IgD-negative memory B cell (primary cell): ENCODE measurements at regions not wholly inside any gene's neighbourhood (a gene's known extent, or its start where the extent isn't known, plus 50 kb on each side); places are given as distances from the start of the nearest gene placed in this dataset.

Source experiments
- H3K27ac Mint-ChIP-seq, 3 donors: one replicate each; pipeline ENCODE4 v1.8.0; 2020 to 2022; ENCODE audit warnings: mild to moderate bottlenecking in 3 of 3, mixed read lengths in 3 of 3, moderate library complexity in 1 of 3
- H3K27me3 Mint-ChIP-seq: one replicate; pipeline ENCODE4 v1.8.0; 2021; ENCODE audit warnings: mixed read lengths
- H3K36me3 Mint-ChIP-seq: one replicate; pipeline ENCODE4 v1.8.0; 2020; ENCODE audit warnings: mild to moderate bottlenecking, mixed read lengths
- H3K4me1 Mint-ChIP-seq, 3 donors: one replicate each; pipeline ENCODE4 v1.8.0; 2020 to 2022; ENCODE audit warnings: mixed read lengths in 3 of 3, mild to moderate bottlenecking in 1 of 3
- H3K4me3 Mint-ChIP-seq, 4 donors: one replicate each; pipeline ENCODE4 v1.8.0; 2020 to 2022; ENCODE audit warnings: mild to moderate bottlenecking in 4 of 4, mixed read lengths in 4 of 4, moderate library complexity in 3 of 4
- H3K9me3 Mint-ChIP-seq, 3 donors: one replicate each; pipeline ENCODE4 v1.8.0; 2020 to 2021; ENCODE audit warnings: mixed read lengths in 3 of 3, mild to moderate bottlenecking in 1 of 3

DNA sequence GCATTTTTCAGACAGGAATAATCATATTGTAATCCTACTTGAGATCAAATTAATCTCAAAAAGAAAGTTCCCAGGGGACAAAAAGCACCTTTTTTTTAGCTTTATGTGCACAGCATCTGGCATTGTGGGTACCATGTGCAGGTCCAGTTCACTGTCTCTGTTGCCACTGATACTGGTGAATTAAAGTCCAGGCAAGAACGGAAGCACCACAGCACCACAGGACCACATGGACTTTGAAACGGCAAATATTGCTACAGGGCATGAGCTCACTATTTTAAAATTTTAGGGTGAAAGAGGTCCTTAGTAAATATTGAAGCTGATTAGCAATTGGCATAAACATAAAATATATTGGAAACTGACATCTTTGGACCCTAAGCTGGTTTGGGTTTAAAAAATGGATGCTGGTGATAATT is 709.0 kb downstream of the EPM2A start:
- H3K4me3 Mint-ChIP-seq: no peak overlapping the region
- no peaks in the 10 kb centered on the region for H3K4me1 Mint-ChIP-seq
- no peak overlapping the region for H3K27ac Mint-ChIP-seq
- H3K9me3 Mint-ChIP-seq: no peaks in the 10 kb centered on the region
- H3K27me3 Mint-ChIP-seq: peaks cover 11% of the 10 kb centered on the region
- peaks cover 1% of the 10 kb centered on the region for H3K36me3 Mint-ChIP-seq

DNA sequence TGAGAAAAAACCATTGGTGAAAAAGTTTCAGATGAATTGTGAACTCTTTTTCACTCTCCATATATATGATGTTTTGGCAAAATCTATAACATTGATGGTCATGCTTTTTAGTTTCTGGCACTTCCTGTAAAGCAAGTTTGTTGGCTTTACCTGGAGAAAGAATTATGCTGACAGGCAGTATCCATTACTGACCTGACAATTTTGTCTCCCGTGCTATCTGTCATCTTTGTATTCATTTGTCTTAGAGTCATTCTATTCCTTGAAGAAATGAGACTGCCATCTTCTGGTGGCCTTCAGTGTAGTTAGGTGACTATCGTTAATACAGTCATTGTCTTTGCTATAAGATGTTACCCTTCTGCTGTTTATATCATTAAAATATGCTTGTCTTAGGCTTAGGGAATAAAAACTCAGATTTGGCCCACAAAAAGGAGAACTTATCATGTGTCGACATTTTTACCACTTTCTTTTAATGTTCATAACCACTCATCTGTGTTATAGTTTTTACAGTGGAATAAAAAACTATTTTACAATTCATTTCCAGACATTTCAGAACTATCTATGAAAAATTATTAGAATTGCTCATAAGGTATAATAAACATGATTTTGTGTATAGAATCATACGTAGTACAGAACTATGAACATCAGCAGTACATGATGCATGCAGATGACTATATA is 707.0 kb downstream of the EPM2A start:
- Mint-ChIP-seq H3K9me3 (no peaks in the 10 kb centered on the region), H3K27ac (no peak overlapping the region), H3K27me3 (peaks cover 8% of the 10 kb centered on the region), H3K4me1 (peaks cover 0 to 2% (median 0%) of the 10 kb centered on the region in 3 donors), H3K4me3 (no peak overlapping the region), H3K36me3 (peaks cover 1% of the 10 kb centered on the region)

DNA sequence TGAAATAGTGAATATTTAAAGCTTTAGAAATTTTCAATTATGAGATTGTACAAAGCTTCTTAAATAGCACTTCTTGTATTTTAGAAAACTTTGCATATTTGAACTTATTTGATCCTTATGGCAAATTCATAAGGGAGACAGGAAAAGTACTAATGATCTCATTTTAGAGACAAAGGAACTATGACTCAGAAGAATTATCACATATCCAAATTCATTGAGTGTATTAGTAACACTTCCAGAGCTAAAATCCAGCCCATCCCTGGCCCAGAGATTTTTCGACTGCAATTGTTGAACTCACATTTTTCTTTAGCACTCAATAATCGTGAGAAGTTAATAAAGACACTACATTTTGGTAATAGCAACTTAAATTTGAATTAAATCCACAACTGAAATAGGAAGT is 704.3 kb downstream of the EPM2A start:
- no peaks in the 10 kb centered on the region for H3K36me3 Mint-ChIP-seq
- peaks cover 6% of the 10 kb centered on the region for H3K27me3 Mint-ChIP-seq
- no peaks in the 10 kb centered on the region for H3K9me3 Mint-ChIP-seq
- peaks cover 0 to 2% (median 0%) of the 10 kb centered on the region in 3 donors for H3K4me1 Mint-ChIP-seq
- H3K4me3 Mint-ChIP-seq: no peak overlapping the region
- H3K27ac Mint-ChIP-seq: no peak overlapping the region

DNA sequence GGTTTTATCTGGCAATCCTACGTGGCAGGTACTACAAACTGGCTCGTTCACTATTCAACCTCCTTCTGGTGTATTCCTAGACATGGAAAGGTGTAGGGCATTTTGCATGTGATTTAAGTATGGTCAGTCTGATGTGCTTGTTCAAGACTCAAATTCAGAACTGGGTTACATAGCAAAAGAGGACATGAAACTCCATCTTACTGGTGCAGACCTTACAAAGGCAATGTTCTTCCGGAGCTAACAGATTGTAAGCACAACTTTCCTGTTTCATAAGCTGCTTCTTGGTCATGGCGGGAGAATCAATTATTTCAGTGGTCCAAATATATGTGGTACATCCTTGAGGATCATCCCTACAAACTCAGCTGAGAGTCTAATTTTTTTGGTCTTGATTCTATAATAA is 703.4 kb downstream of the EPM2A start:
- no peak overlapping the region for H3K4me3 Mint-ChIP-seq
- H3K36me3 Mint-ChIP-seq: no peaks in the 10 kb centered on the region
- H3K27ac Mint-ChIP-seq: no peak overlapping the region
- peaks cover 0 to 2% (median 0%) of the 10 kb centered on the region in 3 donors for H3K4me1 Mint-ChIP-seq
- no peaks in the 10 kb centered on the region for H3K9me3 Mint-ChIP-seq
- peaks cover 5% of the 10 kb centered on the region for H3K27me3 Mint-ChIP-seq

DNA sequence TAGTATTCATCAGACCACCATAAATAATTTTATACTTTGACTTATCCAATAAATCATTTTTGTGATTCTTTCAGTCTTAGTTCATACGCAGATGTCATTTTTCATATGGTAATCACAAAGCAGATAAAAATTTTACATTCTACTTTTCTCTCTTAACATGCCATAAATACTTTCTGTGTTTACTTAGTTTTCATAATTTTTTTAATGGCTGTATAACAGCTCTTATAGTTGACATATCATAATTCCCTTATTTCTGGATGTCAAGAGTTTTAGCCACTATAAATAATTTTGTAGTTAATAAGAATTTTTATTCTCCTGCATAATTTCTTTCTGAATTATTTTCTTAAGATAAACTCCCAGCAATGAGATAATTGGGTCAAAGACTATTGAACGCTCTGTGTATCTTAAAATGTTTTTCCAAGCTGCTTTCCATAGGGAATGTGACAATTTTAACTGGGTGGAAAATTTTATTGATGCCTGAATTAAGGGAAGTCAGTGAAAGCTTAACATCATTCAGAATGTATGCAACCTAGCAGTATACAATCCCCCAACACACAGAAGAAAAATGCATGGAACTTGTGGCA is 702.7 kb downstream of the EPM2A start:
- no peak overlapping the region for H3K27ac Mint-ChIP-seq
- peaks cover 0 to 2% (median 0%) of the 10 kb centered on the region in 3 donors for H3K4me1 Mint-ChIP-seq
- H3K9me3 Mint-ChIP-seq: no peaks in the 10 kb centered on the region
- no peaks in the 10 kb centered on the region for H3K36me3 Mint-ChIP-seq
- H3K27me3 Mint-ChIP-seq: peaks cover 5% of the 10 kb centered on the region
- H3K4me3 Mint-ChIP-seq: no peak overlapping the region

DNA sequence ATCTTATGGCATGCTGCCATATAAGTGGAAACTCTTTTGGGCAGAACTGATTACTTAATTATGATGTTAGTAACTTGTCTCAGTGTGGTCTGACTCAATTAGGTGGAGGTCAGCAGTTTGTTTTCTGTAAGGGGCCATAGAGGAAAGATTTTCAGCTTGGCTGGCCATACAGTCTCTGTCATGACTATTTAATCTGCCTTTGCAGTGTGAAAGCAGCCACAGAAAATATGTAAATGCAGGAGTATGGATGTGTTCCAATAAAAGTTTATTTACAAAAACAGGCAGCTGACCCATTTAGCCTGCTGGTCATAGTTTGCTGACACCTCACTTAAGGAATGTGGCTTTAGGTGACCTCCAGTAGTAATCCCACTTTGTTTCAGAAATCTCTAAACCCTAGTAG is 700.7 kb downstream of the EPM2A start:
- no peak overlapping the region for H3K4me3 Mint-ChIP-seq
- peaks cover 1% of the 10 kb centered on the region for H3K27me3 Mint-ChIP-seq
- H3K27ac Mint-ChIP-seq: no peak overlapping the region
- H3K4me1 Mint-ChIP-seq: peaks cover 0 to 2% (median 0%) of the 10 kb centered on the region in 3 donors
- H3K36me3 Mint-ChIP-seq: no peaks in the 10 kb centered on the region
- no peaks in the 10 kb centered on the region for H3K9me3 Mint-ChIP-seq

DNA sequence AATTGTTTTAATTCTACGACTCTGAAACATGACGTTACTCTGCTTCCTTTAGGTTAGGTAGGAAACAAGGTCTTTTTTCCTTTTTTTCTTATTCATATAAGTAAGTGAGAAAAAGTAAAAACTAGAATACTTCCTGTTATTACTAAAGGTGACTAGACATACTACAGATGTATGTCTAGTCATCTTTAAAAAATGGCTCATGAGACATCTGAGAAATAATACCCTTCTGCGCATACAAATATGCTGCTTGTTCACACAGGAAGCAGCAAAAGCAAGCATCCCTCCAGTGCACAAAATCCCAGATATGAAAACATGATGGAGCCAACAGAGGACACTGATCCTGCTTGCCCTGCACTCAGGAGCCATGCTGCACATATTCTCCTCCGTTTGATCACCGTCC is 699.1 kb downstream of the EPM2A start:
- Mint-ChIP-seq H3K27me3 (peaks cover 1% of the 10 kb centered on the region), H3K4me3 (no peak overlapping the region), H3K27ac (no peak overlapping the region), H3K4me1 (peaks cover 0 to 2% (median 0%) of the 10 kb centered on the region in 3 donors), H3K9me3 (no peaks in the 10 kb centered on the region), H3K36me3 (no peaks in the 10 kb centered on the region)

DNA sequence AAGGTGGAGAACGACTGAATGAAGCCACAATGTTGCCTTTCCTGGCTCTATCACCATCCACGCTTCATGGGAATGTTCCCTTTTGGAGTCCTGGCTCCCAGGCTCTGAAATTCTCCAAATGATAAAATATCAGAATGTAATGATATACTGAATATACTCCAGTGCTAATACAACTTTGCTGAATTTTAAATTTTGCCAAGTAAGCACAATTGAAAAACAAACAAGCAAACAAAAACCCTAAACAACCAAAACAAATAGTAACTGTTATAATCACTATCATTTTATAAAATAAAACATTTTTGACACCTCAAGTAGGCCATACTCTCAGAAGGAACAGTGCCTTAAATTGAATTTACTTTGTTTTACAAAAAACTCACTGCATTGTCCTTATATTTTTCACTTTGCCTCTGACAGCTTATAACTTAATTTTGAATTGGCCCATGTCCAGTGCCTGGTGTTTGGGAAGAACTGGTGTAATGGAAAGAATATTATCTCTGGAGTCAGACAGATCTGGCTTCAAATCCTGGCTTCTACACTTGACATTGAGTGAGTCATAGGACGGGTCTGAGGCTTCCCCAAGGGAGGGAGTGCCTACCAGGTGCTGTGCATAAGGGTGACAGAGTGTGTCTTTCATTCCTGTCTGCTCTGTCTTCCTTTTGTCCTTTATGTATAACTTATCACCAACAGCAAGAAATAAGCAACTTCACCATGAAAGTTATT is 698.3 kb downstream of the EPM2A start:
- Mint-ChIP-seq H3K27me3 (peaks cover 1% of the 10 kb centered on the region), H3K4me3 (no peak overlapping the region), H3K36me3 (no peaks in the 10 kb centered on the region), H3K9me3 (no peaks in the 10 kb centered on the region), H3K4me1 (peaks cover 0 to 1% (median 0%) of the 10 kb centered on the region in 3 donors), H3K27ac (no peak overlapping the region)

DNA sequence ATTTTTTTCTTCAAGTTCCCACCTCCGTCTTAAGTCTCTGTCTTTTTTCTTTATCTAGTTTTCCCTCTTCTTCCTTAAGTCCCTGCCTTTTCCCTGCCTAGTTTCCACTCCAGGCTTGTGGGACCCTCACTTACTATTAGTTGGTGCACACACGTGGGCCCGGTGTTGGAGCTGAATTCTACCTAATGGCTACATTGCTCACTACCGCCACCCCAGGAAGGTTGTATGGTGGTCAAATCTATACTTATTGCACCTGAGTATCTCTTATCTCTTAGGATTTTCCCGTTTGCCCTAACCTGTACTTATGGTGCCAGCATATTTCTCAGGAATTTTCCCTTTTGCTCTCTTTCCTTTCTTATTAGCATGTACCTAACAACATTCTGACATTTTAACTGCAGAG is 692.8 kb downstream of the EPM2A start:
- no peak overlapping the region for H3K4me3 Mint-ChIP-seq
- H3K36me3 Mint-ChIP-seq: no peaks in the 10 kb centered on the region
- H3K4me1 Mint-ChIP-seq: no peaks in the 10 kb centered on the region
- H3K9me3 Mint-ChIP-seq: peaks cover 0 to 3% (median 0%) of the 10 kb centered on the region in 3 donors
- H3K27me3 Mint-ChIP-seq: peaks cover 4% of the 10 kb centered on the region
- H3K27ac Mint-ChIP-seq: no peak overlapping the region

DNA sequence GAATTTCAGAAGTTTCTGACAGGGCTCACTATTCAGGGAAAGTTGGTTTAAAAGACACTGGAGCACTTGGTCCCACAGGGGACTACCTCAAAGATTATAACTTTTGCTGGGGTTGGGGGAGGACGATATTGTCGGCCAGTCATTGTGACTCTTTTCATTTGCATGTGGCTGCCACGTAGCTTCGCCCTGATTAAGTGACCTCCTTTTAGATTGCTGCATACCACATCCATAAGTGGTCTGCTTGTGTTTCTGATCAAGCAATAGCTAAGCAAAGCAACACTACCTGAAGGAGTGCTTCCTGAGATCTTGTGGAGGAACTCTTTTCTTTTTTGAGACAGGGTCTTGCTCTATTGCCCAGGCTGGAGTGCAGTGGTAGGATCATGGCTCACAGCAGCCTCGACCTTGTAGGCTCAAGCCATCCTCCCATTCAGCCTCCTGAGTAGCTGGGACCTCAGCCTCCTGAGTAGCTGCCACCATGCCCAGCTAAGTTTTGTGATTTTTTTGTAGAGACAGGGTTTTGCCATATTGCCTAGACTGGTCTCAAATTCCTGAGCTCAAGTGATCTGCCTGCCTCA is 691.3 kb downstream of the EPM2A start:
- no peak overlapping the region for H3K27ac Mint-ChIP-seq
- H3K4me1 Mint-ChIP-seq: no peaks in the 10 kb centered on the region
- no peaks in the 10 kb centered on the region for H3K36me3 Mint-ChIP-seq

DNA sequence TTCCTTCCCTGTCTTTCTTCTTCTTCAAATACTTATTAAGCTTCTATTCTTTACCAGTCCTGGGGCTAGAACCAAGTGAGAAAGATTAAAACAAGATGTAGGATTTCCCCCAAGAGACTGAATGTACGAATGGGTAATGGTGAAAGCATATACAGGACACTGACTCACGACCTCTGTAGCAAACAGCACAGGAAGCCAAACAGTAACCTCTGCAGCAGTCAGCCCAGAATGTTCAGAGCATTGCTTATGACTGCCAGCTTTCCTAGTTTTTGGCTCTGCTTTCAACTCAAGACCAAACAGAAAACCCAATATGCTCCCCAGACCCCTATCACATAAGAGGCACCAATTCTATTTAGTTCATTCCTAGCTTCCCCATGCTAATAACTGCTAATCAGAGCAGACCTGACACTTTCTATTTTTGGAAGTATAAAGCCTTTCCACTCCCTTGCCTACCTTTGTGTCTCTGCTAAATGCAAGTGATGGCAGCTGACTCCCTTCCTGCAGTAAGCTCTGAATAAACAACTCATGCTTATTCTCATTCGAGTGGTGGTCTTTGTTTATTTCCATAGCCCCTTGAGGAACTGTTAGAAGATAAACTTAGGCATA is 690.6 kb downstream of the EPM2A start:
- peaks cover 4% of the 10 kb centered on the region for H3K27me3 Mint-ChIP-seq
- H3K4me3 Mint-ChIP-seq: no peak overlapping the region
- peaks cover 0 to 3% (median 0%) of the 10 kb centered on the region in 3 donors for H3K9me3 Mint-ChIP-seq
- no peaks in the 10 kb centered on the region for H3K4me1 Mint-ChIP-seq
- H3K36me3 Mint-ChIP-seq: no peaks in the 10 kb centered on the region
- H3K27ac Mint-ChIP-seq: no peak overlapping the region

More for the DNA sequence above, 691.3 kb downstream of the EPM2A start:
- peaks cover 4% of the 10 kb centered on the region for H3K27me3 Mint-ChIP-seq
- H3K4me3 Mint-ChIP-seq: no peak overlapping the region
- H3K9me3 Mint-ChIP-seq: peaks cover 0 to 3% (median 0%) of the 10 kb centered on the region in 3 donors

DNA sequence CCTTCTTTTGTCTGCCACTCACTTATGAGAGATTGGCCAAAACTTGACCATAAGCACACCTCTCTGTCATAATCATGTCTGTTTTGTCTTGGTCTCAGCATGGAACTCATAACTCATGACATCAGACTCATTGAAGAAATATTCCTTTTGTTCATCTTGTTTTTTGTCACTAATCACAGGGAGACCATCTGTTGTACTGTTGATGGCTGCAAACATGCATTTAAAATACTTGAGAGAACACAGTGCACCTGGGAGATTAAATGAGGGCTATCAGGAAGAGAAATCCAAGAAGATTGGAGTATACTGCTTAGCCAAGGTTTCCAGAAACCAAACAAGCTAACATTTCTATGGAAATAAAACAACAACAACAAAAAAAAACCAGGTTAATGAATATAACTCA is 689.7 kb downstream of the EPM2A start:
- Mint-ChIP-seq H3K4me3 (no peak overlapping the region), H3K4me1 (no peaks in the 10 kb centered on the region)

DNA sequence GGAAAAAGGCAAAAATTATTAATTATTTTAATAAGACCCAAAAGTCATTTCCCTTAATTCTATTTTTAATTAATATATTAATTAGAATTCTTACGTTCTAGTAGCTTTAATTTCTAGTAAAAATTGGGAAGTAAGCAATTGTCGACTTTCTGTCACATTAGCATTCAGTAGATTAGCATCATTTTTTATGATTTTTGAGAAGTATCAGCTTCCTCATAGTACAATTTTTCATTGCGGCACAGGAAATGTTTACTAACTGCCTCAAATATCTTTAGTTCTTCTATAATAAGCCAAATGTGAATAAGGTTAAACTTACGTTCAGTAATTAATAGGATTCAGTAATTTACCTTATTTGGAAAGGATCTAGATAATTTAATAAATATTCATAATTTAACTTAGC is 687.4 kb downstream of the EPM2A start:
- H3K27ac Mint-ChIP-seq: no peak overlapping the region
- H3K27me3 Mint-ChIP-seq: peaks cover 4% of the 10 kb centered on the region
- H3K36me3 Mint-ChIP-seq: no peaks in the 10 kb centered on the region
- peaks cover 0 to 2% (median 0%) of the 10 kb centered on the region in 3 donors for H3K9me3 Mint-ChIP-seq
- no peak overlapping the region for H3K4me3 Mint-ChIP-seq
- no peaks in the 10 kb centered on the region for H3K4me1 Mint-ChIP-seq

More for the DNA sequence above, 689.7 kb downstream of the EPM2A start:
- Mint-ChIP-seq H3K27ac (no peak overlapping the region), H3K9me3 (peaks cover 0 to 3% (median 0%) of the 10 kb centered on the region in 3 donors), H3K36me3 (no peaks in the 10 kb centered on the region), H3K27me3 (peaks cover 4% of the 10 kb centered on the region)

DNA sequence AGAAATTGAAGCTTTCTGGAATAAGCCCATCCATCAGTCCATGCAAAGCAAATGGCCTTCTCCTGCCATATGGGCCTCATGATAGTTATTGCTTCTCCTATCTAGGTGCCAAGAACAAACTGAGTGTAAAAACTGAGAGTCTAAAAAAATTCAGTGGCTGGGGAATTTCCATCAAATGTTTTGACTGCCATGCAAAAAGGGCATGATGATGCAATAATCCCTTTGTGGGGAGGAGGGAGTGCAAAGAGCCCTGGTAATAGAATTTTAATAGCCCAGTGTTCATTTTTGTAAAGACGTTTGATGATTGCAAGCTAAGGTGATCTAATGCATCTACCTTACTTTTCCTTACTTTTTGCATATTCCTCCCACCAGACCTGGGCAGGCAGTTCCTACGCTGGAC is 683.7 kb downstream of the EPM2A start:
- H3K27me3 Mint-ChIP-seq: no peaks in the 10 kb centered on the region
- H3K9me3 Mint-ChIP-seq: no peaks in the 10 kb centered on the region
- no peaks in the 10 kb centered on the region for H3K4me1 Mint-ChIP-seq
- no peaks in the 10 kb centered on the region for H3K36me3 Mint-ChIP-seq
- no peak overlapping the region for H3K4me3 Mint-ChIP-seq
- H3K27ac Mint-ChIP-seq: no peak overlapping the region

DNA sequence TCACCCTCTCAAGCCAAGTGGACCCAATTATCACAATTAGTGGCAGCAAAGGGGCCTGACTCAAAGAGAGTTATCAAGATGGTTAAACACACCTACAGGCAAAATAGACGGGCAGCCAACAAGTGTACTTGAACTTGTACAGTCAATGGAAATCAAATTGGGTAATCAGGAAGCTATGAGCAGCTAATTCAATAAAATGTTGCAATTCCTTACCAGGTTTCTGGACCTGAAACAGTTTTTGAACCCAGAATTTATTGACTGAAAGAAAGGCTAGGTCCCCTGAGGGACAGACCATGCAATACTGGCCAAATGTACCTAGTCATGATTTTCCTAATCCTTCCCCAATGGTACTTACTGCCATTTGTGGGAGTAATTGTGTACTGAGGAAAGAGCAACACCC is 679.8 kb downstream of the EPM2A start:
- H3K9me3 Mint-ChIP-seq: peaks cover 0 to 2% (median 2%) of the 10 kb centered on the region in 3 donors
- no peaks in the 10 kb centered on the region for H3K36me3 Mint-ChIP-seq
- no peak overlapping the region for H3K4me3 Mint-ChIP-seq
- no peak overlapping the region for H3K27ac Mint-ChIP-seq
- no peaks in the 10 kb centered on the region for H3K27me3 Mint-ChIP-seq
- H3K4me1 Mint-ChIP-seq: no peaks in the 10 kb centered on the region
